ENCODE measurements at regions not wholly inside any gene's neighbourhood (a gene's known extent, or its start where the extent isn't known, plus 50 kb on each side); places are given as distances from the start of the nearest gene placed in this dataset.

GRCh38 chr5:135254183-135254582 lies 144.8 kb downstream of the MACROH2A1 start:
- Histone ChIP-seq H2BK15ac (ENCODE audit: low read length) (no peak overlapping the region), H3K4me3 (ENCODE audit: low read length in 2 of 2) (no peak overlapping the region), H3K9ac (ENCODE audit: low read depth, low read length, poor library complexity) (no peak overlapping the region), H3K36me3 (replicated peaks in 1 of 2; ENCODE audit: control insufficient read depth in 2 of 2, insufficient read depth in 2 of 2, low read length in 2 of 2) (peaks cover 0 to 2% of the 10 kb centered on the region in 2 donors), H3K14ac (ENCODE audit: low read length) (no peak overlapping the region), H2AK5ac (ENCODE audit: low read depth, low read length) (no peak overlapping the region), H3K4me1 (ENCODE audit: control insufficient read depth in 2 of 2, insufficient read depth in 1 of 2, low read depth in 1 of 2, low read length in 2 of 2) (peaks cover 0 to 10% of the 10 kb centered on the region in 2 donors), H3K4me2 (ENCODE audit: insufficient read depth, low read length, poor library complexity, severe bottlenecking) (no peak overlapping the region), H3K27ac (replicated peaks; ENCODE audit: low read length) (no peak overlapping the region), H4K8ac (ENCODE audit: low read depth, low read length) (no peak overlapping the region), H4K91ac (ENCODE audit: low read depth, low read length, poor library complexity) (no peak overlapping the region), H3K18ac (ENCODE audit: low read length) (no peak overlapping the region), H3K23ac (ENCODE audit: low read depth, low read length, poor library complexity) (no peak overlapping the region), H2BK5ac (ENCODE audit: low read length) (no peak overlapping the region), H3K4ac (ENCODE audit: low read length) (no peak overlapping the region), H2AFZ (ENCODE audit: low read length) (no peak overlapping the region), H2BK120ac (ENCODE audit: low read depth, low read length) (no peak overlapping the region), H3K9me3 (replicated peaks in 1 of 2; ENCODE audit: control insufficient read depth in 2 of 2, insufficient read depth in 1 of 2, low read depth in 1 of 2, low read length in 2 of 2) (peaks cover 0 to 4% of the 10 kb centered on the region in 2 donors), H3K27me3 (ENCODE audit: control insufficient read depth in 3 of 3, insufficient read depth in 3 of 3, low read depth in 1 of 3, low read length in 3 of 3) (no peaks in the 10 kb centered on the region), H3K79me1 (ENCODE audit: low read depth, low read length) (no peaks in the 10 kb centered on the region), H2BK12ac (ENCODE audit: low read length) (no peak overlapping the region)
- no peak for DNase-seq (ENCODE audit: low spot score)
- no CpG with 5 or more reads among the region's 4 CpGs for WGBS, 2 donors (ENCODE audit: extremely low coverage in 2 of 2, insufficient read length in 2 of 2, insufficient replicate concordance in 1 of 2)

GRCh38 chr5:135253601-135254178 lies 145.3 kb downstream of the MACROH2A1 start:
- no peak overlapping the region for H2BK5ac ChIP-seq (ENCODE audit: low read length)
- no peak overlapping the region for H2BK15ac ChIP-seq (ENCODE audit: low read length)
- H4K91ac ChIP-seq (ENCODE audit: low read depth, low read length, poor library complexity), result no peak overlapping the region
- no peak overlapping the region for H3K9ac ChIP-seq (ENCODE audit: low read depth, low read length, poor library complexity)
- no peak overlapping the region for H3K4ac ChIP-seq (ENCODE audit: low read length)
- H3K9me3 ChIP-seq (replicated peaks in 1 of 2; ENCODE audit: control insufficient read depth in 2 of 2, insufficient read depth in 1 of 2, low read depth in 1 of 2, low read length in 2 of 2), result peaks cover 0 to 4% of the 10 kb centered on the region in 2 donors
- H2BK120ac ChIP-seq (ENCODE audit: low read depth, low read length), result no peak overlapping the region
- no CpG with 5 or more reads among the region's 8 CpGs for WGBS, 2 donors (ENCODE audit: extremely low coverage in 2 of 2, insufficient read length in 2 of 2, insufficient replicate concordance in 1 of 2)
- H3K36me3 ChIP-seq (replicated peaks in 1 of 2; ENCODE audit: control insufficient read depth in 2 of 2, insufficient read depth in 2 of 2, low read length in 2 of 2), result peaks cover 0 to 2% of the 10 kb centered on the region in 2 donors
- H3K14ac ChIP-seq (ENCODE audit: low read length), result no peak overlapping the region
- H4K8ac ChIP-seq (ENCODE audit: low read depth, low read length), result no peak overlapping the region
- no peak overlapping the region for H2AFZ ChIP-seq (ENCODE audit: low read length)
- no peak overlapping the region for H2BK12ac ChIP-seq (ENCODE audit: low read length)
- H3K23ac ChIP-seq (ENCODE audit: low read depth, low read length, poor library complexity), result no peak overlapping the region
- no peak overlapping the region for H3K4me2 ChIP-seq (ENCODE audit: insufficient read depth, low read length, poor library complexity, severe bottlenecking)
- H3K27ac ChIP-seq (replicated peaks; ENCODE audit: low read length), result no peak overlapping the region
- H3K27me3 ChIP-seq (ENCODE audit: control insufficient read depth in 3 of 3, insufficient read depth in 3 of 3, low read depth in 1 of 3, low read length in 3 of 3), result no peaks in the 10 kb centered on the region
- no peak overlapping the region for H3K18ac ChIP-seq (ENCODE audit: low read length)
- no peak overlapping the region for H3K4me3 ChIP-seq (ENCODE audit: low read length in 2 of 2)
- no peaks in the 10 kb centered on the region for H3K79me1 ChIP-seq (ENCODE audit: low read depth, low read length)
- H2AK5ac ChIP-seq (ENCODE audit: low read depth, low read length), result no peak overlapping the region
- peaks cover 0 to 10% of the 10 kb centered on the region in 2 donors for H3K4me1 ChIP-seq (ENCODE audit: control insufficient read depth in 2 of 2, insufficient read depth in 1 of 2, low read depth in 1 of 2, low read length in 2 of 2)
- DNase-seq (ENCODE audit: low spot score), result no peak

GRCh38 chr5:135251093-135251492 lies 147.9 kb downstream of the MACROH2A1 start:
- H3K36me3 ChIP-seq (replicated peaks in 1 of 2; ENCODE audit: control insufficient read depth in 2 of 2, insufficient read depth in 2 of 2, low read length in 2 of 2), result peaks cover 0 to 2% of the 10 kb centered on the region in 2 donors
- no CpG with 5 or more reads among the region's 8 CpGs for WGBS, 2 donors (ENCODE audit: extremely low coverage in 2 of 2, insufficient read length in 2 of 2, insufficient replicate concordance in 1 of 2)
- H2BK5ac ChIP-seq (ENCODE audit: low read length), result no peak overlapping the region
- H3K27ac ChIP-seq (replicated peaks; ENCODE audit: low read length), result peak overlapping the region; percentile 55
- H2BK12ac ChIP-seq (ENCODE audit: low read length), result no peak overlapping the region
- peak overlapping the region; percentile 83 for H3K18ac ChIP-seq (ENCODE audit: low read length)
- H3K9me3 ChIP-seq (replicated peaks in 1 of 2; ENCODE audit: control insufficient read depth in 2 of 2, insufficient read depth in 1 of 2, low read depth in 1 of 2, low read length in 2 of 2), result peaks cover 0 to 4% of the 10 kb centered on the region in 2 donors
- DNase-seq (ENCODE audit: low spot score), result peak; percentile 30
- peaks cover 0 to 22% of the 10 kb centered on the region in 2 donors for H3K4me1 ChIP-seq (ENCODE audit: control insufficient read depth in 2 of 2, insufficient read depth in 1 of 2, low read depth in 1 of 2, low read length in 2 of 2)
- no peaks in the 10 kb centered on the region for H3K27me3 ChIP-seq (ENCODE audit: control insufficient read depth in 3 of 3, insufficient read depth in 3 of 3, low read depth in 1 of 3, low read length in 3 of 3)
- no peak overlapping the region for H2BK120ac ChIP-seq (ENCODE audit: low read depth, low read length)
- no peak overlapping the region for H4K8ac ChIP-seq (ENCODE audit: low read depth, low read length)
- no peak overlapping the region for H2AFZ ChIP-seq (ENCODE audit: low read length)
- no peak overlapping the region for H3K23ac ChIP-seq (ENCODE audit: low read depth, low read length, poor library complexity)
- H2AK5ac ChIP-seq (ENCODE audit: low read depth, low read length), result no peak overlapping the region
- no peak overlapping the region for H3K4me3 ChIP-seq (ENCODE audit: low read length in 2 of 2)
- no peak overlapping the region for H3K4ac ChIP-seq (ENCODE audit: low read length)
- H3K79me1 ChIP-seq (ENCODE audit: low read depth, low read length), result no peaks in the 10 kb centered on the region
- H3K9ac ChIP-seq (ENCODE audit: low read depth, low read length, poor library complexity), result no peak overlapping the region
- no peak overlapping the region for H4K91ac ChIP-seq (ENCODE audit: low read depth, low read length, poor library complexity)
- H3K4me2 ChIP-seq (ENCODE audit: insufficient read depth, low read length, poor library complexity, severe bottlenecking), result no peak overlapping the region
- H2BK15ac ChIP-seq (ENCODE audit: low read length), result no peak overlapping the region
- no peak overlapping the region for H3K14ac ChIP-seq (ENCODE audit: low read length)

- no peaks in the 10 kb centered on the region for H3K27me3 ChIP-seq (ENCODE audit: control insufficient read depth in 3 of 3, insufficient read depth in 3 of 3, low read depth in 1 of 3, low read length in 3 of 3)
- no peak overlapping the region for H3K9ac ChIP-seq (ENCODE audit: low read depth, low read length, poor library complexity)
- no peak overlapping the region for H2BK5ac ChIP-seq (ENCODE audit: low read length)
- peak overlapping the region; percentile 55 for H3K27ac ChIP-seq (replicated peaks; ENCODE audit: low read length)
- no peak overlapping the region for H2AK5ac ChIP-seq (ENCODE audit: low read depth, low read length)
- H3K4me2 ChIP-seq (ENCODE audit: insufficient read depth, low read length, poor library complexity, severe bottlenecking), result no peak overlapping the region
- H2BK120ac ChIP-seq (ENCODE audit: low read depth, low read length), result no peak overlapping the region
- no peak overlapping the region for H4K8ac ChIP-seq (ENCODE audit: low read depth, low read length)
- no peak overlapping the region for H2BK15ac ChIP-seq (ENCODE audit: low read length)
- DNase-seq (ENCODE audit: low spot score), result no peak
- H3K4ac ChIP-seq (ENCODE audit: low read length), result no peak overlapping the region
- no peak overlapping the region for H3K23ac ChIP-seq (ENCODE audit: low read depth, low read length, poor library complexity)
- WGBS, 2 donors (ENCODE audit: extremely low coverage in 2 of 2, insufficient read length in 2 of 2, insufficient replicate concordance in 1 of 2), result no CpG with 5 or more reads among the region's 4 CpGs
- H3K79me1 ChIP-seq (ENCODE audit: low read depth, low read length), result no peaks in the 10 kb centered on the region
- no peak overlapping the region for H2BK12ac ChIP-seq (ENCODE audit: low read length)
- H3K18ac ChIP-seq (ENCODE audit: low read length), result peak overlapping the region; percentile 83
- H3K9me3 ChIP-seq (replicated peaks in 1 of 2; ENCODE audit: control insufficient read depth in 2 of 2, insufficient read depth in 1 of 2, low read depth in 1 of 2, low read length in 2 of 2), result peaks cover 0 to 4% of the 10 kb centered on the region in 2 donors
- no peak overlapping the region for H4K91ac ChIP-seq (ENCODE audit: low read depth, low read length, poor library complexity)
- H3K14ac ChIP-seq (ENCODE audit: low read length), result no peak overlapping the region
- H3K36me3 ChIP-seq (replicated peaks in 1 of 2; ENCODE audit: control insufficient read depth in 2 of 2, insufficient read depth in 2 of 2, low read length in 2 of 2), result peaks cover 0 to 2% of the 10 kb centered on the region in 2 donors
- H2AFZ ChIP-seq (ENCODE audit: low read length), result no peak overlapping the region
- H3K4me3 ChIP-seq (ENCODE audit: low read length in 2 of 2), result no peak overlapping the region
- H3K4me1 ChIP-seq (ENCODE audit: control insufficient read depth in 2 of 2, insufficient read depth in 1 of 2, low read depth in 1 of 2, low read length in 2 of 2), result peaks cover 0 to 25% of the 10 kb centered on the region in 2 donors
These were observed 148.4 kb downstream of the MACROH2A1 start for GRCh38 chr5:135250671-135251070.

All from neuronal stem cell (in vitro differentiated cells).